Right lobe of liver (tissue), 6 donors: ENCODE measurements at regions not wholly inside any gene's neighbourhood (a gene's known extent, or its start where the extent isn't known, plus 50 kb on each side); places are given as distances from the start of the nearest gene placed in this dataset.

ENCODE experiments used
- ATAC-seq, 4 donors: fragments of 200-7000 bp; cut with Tn5 transposase; one replicate each; pipeline ENCODE4 v1.9.1; 2020; ENCODE audit warnings: mild to moderate bottlenecking in 4 of 4, moderate library complexity in 4 of 4
- DNase-seq, 3 donors: peaks; one replicate each; pipeline ENCODE4 v3.0.0-alpha.2; 2020
- H3K27ac ChIP-seq, 3 donors: fragments of 200-600 bp; one replicate each; pipeline ENCODE4 v1.8.0; 2022
- H3K27me3 ChIP-seq, 2 donors: fragments of 200-600 bp; one replicate each; pipeline ENCODE4 v1.8.0; 2022
- H3K36me3 ChIP-seq, 4 donors: fragments of 200-600 bp; sonication (generic) in 1 of 4; one replicate each; pipeline versions ENCODE4 v1.5.1 to v1.8.0; 2017 to 2022; ENCODE audit warnings: control low read depth in 1 of 4
- H3K4me1 ChIP-seq, 4 donors: fragments of 200-600 bp; sonication (generic) in 1 of 4; one replicate each; pipeline versions ENCODE4 v1.5.1 to v1.8.0; 2017 to 2022; ENCODE audit warnings: control low read depth in 1 of 4
- H3K4me3 ChIP-seq, 3 donors: fragments of 200-600 bp; one replicate each; pipeline ENCODE4 v1.8.0; 2022
- H3K9me3 ChIP-seq, 4 donors: fragments of 200-600 bp; sonication (generic) in 1 of 4; one replicate each; pipeline versions ENCODE4 v1.5.1 to v1.8.0; 2017 to 2022; ENCODE audit warnings: control low read depth in 1 of 4
- POLR2A ChIP-seq: fragments of 450-650 bp; IDR thresholded peaks from one replicate; pipeline ENCODE4 v1.6.1; 2017; ENCODE audit warnings: antibody characterized with exemption, mild to moderate bottlenecking
- WGBS: methylation state at CpG from one replicate; pipeline ENCODE4 v1.1.6; 2018; ENCODE audit warnings: low coverage, low lambda C conversion rate; ENCODE audit not compliant: insufficient coverage; ENCODE audit errors: missing lambda C conversion rate; 5-methylcytosine and 5-hydroxymethylcytosine counted together
- intact Hi-C, 2 donors: fragments of 100-400 bp; cut with DNase I; formaldehyde crosslinking; loops; one replicate each; pipeline versions ENCODE4 v1.11.2 to v1.14.1; 2022
- TF ChIP-seq, protein P1 (sequence below), 4 donors: fragments of 200-600 bp in 3 of 4; fragments of 450-650 bp in 1 of 4; IDR thresholded peaks; one replicate each; pipeline versions ENCODE4 v1.5.1 to v1.8.0; 2016 to 2022; ENCODE audit warnings: antibody characterized with exemption in 4 of 4, mild to moderate bottlenecking in 2 of 4
- donor health status: DM: no; HTN: yes; CAD: no.
- donor health status: DM: no; HTN: no; CAD: no.
- donor health status: DM: no; HTN: no; CAD: no.
- donor health status: DM: no; HTN: yes; CAD: no.
- donor health status: DM: no; HTN: yes; CAD: no.

DNA sequence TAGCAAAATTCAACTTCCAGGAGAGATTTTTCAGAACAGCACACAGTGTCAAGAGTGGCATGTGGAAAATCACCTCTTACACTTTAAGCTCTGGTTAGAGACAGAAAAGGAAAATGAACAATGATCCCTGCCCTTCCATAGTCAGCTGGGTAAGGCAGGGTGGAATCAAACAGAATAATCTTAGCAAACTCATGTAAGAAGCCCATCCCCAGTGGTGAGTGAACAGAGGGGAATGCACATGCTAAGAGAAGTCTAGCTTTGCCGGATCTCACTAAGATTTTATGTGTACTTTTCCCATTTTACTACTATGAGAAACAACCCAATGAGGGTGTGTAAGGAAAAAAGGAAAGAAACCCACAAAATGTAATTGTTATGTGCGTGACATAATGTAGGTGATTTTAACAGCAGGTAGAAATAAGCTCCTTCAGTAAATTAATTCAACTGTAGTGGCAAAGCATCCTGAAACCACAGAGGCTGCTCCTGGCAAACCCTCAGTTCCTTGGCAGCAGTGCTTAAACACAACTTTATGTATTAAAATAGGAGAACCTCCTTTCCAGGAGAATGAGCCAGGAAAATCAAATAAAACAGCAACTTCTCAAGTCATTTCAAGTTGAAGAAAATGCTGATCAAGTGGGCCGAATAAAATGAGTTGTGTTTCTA is 366.0 kb upstream of the TRPC7 start:
- WGBS: 43% methylated on average over 3 of the region's 3 CpGs

DNA sequence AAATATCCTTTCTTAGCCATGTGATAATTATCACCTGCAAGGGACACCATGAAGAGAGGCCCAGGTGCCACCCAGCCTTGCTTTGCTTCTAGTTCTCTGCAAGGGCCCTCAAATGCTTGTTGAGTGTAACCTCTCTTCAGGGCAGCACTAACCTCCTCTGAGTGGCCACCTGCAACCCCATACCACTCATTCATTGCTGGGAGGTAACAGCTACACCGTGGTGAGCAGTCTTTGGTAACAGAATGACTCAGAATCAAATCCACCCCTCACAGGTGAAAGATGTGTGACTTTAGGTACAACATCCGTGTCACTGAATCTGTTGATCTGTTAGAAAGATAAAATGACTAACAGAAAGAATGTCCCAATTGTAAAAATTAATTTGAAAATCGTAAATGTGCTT is 365.1 kb upstream of the TRPC7 start:
- H3K27me3 ChIP-seq: no peaks in the 10 kb centered on the region
- no peaks in the 10 kb centered on the region for H3K4me1 ChIP-seq
- DNase-seq (no peak), ATAC-seq (no peak)
- intact Hi-C loops: no loop called here
- no peaks in the 10 kb centered on the region for H3K36me3 ChIP-seq
- H3K27ac ChIP-seq: no peak overlapping the region
- no peak for TF ChIP-seq POLR2A
- TF ChIP-seq, protein P1, sequence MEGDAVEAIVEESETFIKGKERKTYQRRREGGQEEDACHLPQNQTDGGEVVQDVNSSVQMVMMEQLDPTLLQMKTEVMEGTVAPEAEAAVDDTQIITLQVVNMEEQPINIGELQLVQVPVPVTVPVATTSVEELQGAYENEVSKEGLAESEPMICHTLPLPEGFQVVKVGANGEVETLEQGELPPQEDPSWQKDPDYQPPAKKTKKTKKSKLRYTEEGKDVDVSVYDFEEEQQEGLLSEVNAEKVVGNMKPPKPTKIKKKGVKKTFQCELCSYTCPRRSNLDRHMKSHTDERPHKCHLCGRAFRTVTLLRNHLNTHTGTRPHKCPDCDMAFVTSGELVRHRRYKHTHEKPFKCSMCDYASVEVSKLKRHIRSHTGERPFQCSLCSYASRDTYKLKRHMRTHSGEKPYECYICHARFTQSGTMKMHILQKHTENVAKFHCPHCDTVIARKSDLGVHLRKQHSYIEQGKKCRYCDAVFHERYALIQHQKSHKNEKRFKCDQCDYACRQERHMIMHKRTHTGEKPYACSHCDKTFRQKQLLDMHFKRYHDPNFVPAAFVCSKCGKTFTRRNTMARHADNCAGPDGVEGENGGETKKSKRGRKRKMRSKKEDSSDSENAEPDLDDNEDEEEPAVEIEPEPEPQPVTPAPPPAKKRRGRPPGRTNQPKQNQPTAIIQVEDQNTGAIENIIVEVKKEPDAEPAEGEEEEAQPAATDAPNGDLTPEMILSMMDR (IDR thresholded peaks at IDR 0.05): no peak
- H3K4me3 ChIP-seq: no peak overlapping the region
- 30% methylated on average over 3 of the region's 3 CpGs for WGBS
- no peaks in the 10 kb centered on the region for H3K9me3 ChIP-seq

More for the DNA sequence above, 366.0 kb upstream of the TRPC7 start:
- H3K9me3 ChIP-seq: no peaks in the 10 kb centered on the region
- TF ChIP-seq, protein P1 (IDR thresholded peaks at IDR 0.05): no peak
- no peak for TF ChIP-seq POLR2A
- H3K4me3 ChIP-seq: no peak overlapping the region
- H3K4me1 ChIP-seq: no peaks in the 10 kb centered on the region
- no peaks in the 10 kb centered on the region for H3K36me3 ChIP-seq
- intact Hi-C loops: no loop called here
- no peak for DNase-seq
- no peak for ATAC-seq
- no peak overlapping the region for H3K27ac ChIP-seq
- H3K27me3 ChIP-seq: no peaks in the 10 kb centered on the region

DNA sequence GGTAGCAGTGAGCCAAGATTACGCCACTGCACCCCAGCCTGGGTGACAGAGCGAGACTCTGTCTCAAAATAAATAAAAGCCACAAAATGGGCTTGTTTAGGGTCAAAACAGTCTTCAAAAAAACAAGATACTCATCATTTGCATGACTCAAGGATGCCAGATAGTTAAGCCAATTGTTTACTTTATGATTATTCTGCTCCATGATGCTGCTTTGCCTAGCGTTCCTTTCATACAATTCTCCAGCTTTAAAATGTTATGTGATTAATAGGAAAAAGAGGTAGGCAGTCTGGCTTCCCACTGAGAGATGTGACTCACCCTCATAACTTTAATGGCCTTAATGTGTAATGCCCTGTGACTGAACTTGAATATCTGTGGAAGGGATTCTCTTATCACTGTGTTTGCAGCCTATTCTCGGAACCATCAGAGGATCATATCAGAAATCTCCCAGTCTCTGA is 364.6 kb upstream of the TRPC7 start:
- TF ChIP-seq, protein P1 (IDR thresholded peaks at IDR 0.05): no peak
- no peak for TF ChIP-seq POLR2A
- WGBS: 60% methylated on average over 4 of the region's 4 CpGs
- no peak overlapping the region for H3K4me3 ChIP-seq

DNA sequence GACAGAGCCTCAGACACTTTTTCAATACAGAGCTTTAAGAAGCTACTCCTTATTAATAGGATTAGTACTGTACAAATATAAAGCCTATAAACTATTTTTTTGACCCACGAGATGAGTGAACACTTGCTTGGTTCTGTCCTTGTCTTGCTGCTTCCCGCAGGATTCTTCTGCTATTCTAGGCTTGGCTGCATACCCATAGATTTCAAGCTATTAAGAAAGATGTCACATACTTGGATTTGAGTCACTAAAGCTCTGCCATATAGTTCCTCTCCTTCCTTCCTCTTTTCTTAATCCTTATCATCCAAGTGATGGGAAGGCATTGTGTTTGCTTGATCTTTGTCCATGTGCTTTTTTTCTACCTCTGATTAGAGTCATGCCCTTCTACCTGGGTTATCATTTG is 361.2 kb upstream of the TRPC7 start:
- Histone ChIP-seq H3K27me3 (no peaks in the 10 kb centered on the region), H3K27ac (no peak overlapping the region), H3K4me1 (no peaks in the 10 kb centered on the region), H3K36me3 (no peaks in the 10 kb centered on the region), H3K9me3 (no peaks in the 10 kb centered on the region), H3K4me3 (no peak overlapping the region)
- 50% methylated on average over 1 of the region's 2 CpGs for WGBS
- intact Hi-C loops: no loop called here
- ATAC-seq (no peak), DNase-seq (no peak)
- TF ChIP-seq, protein P1 (IDR thresholded peaks at IDR 0.05): no peak
- no peak for TF ChIP-seq POLR2A

More for the DNA sequence above, 364.6 kb upstream of the TRPC7 start:
- Histone ChIP-seq H3K9me3 (no peaks in the 10 kb centered on the region), H3K27ac (no peak overlapping the region), H3K36me3 (no peaks in the 10 kb centered on the region), H3K4me1 (no peaks in the 10 kb centered on the region), H3K27me3 (no peaks in the 10 kb centered on the region)
- intact Hi-C loops: no loop called here
- no peak for ATAC-seq
- DNase-seq: no peak
